ENCODE measurements at regions not wholly inside any gene's neighbourhood (a gene's known extent, or its start where the extent isn't known, plus 50 kb on each side); places are given as distances from the start of the nearest gene placed in this dataset.
"Not testable (repeated sequence)": the region's sequence is repeated elsewhere in the genome, so short reads cannot be mapped to it uniquely, and the experiment has no call there.

- no peak for DNase-seq
Measured at GRCh38 chr16:52309446-52310416, 237.2 kb downstream of the TOX3 start.

DNA sequence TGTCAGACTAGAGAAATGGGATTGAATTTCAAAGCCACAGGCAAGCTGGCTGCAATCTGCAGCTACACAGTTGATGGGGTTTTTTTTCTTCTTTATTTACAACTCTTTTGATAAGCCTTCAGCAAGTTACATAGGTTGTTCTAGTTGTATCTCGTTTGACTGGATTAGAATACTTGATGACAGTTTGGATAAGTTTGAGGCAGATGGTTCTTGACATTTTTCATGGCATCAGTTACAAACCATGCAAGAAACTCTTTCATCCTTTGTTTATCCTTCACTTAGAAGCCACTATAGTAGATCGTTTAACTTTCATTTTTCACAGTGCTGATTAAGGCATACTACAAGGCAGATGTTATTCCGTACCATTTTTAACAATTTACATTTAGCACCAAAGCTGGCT is 238.9 kb downstream of the TOX3 start:
- DNase-seq: no peak

GRCh38 chr16:52301026-52301425 is 245.9 kb downstream of the TOX3 start:
- no peak for DNase-seq

DNA sequence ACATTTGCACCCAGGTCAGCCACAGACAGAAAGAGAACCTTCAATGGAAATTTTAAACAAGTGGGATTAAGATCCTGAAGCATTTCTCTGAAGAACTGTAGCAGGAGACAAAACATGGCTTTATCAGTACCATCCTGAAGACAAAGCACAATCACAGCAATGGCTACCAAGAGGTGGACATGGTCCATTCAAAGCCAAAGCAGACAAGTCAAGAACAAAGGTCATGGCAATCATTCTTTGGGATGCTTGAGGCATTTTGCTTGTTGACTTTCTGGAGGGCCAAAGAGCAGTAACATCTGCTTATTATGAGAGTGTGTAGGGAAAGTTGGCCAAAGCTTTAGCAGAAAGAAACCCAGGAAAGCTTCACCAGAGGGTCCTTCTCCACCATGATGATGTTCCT is 248.2 kb downstream of the TOX3 start:
- no peak for DNase-seq

GRCh38 chr16:52296706-52297315 is 250.1 kb downstream of the TOX3 start:
- DNase-seq: not testable (repeated sequence)

DNA sequence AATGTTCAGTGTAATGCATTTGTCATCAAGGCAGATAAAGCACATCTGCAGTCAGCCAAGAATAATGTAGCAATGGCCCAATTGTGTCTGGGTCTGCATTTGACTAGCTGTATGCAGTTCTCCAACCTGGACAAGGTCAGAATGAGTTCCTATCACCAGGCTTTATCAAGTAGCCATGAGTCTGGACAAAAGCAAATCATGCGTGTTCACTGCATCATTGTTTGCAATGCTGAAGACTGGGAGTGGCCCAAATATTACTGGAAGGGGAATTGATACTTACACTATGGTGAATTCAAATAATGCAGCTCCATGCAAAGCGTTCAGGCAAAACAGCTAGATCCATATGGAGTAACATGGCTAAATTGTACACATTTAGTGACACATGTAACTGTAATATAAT is 250.9 kb downstream of the TOX3 start:
- DNase-seq: no peak

DNA sequence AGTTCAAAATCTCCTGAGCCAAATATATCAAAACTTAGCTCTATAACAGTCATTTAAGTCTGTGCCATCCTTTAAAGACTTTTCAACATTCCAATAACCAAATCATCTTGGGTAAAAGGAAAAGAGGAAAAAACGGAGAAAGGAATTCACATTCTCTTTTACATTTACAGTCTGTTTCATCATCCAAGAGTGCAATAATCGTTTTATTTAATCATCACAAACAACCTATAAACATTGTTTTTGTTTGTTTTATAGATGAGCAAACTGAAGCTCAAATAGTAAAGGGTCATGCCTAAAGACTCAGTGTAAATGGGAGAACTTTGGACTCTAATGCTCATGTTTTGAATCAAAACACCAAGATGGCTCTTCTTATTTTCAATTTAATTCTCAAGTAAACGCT is 252.3 kb downstream of the TOX3 start:
- DNase-seq: no peak

DNA sequence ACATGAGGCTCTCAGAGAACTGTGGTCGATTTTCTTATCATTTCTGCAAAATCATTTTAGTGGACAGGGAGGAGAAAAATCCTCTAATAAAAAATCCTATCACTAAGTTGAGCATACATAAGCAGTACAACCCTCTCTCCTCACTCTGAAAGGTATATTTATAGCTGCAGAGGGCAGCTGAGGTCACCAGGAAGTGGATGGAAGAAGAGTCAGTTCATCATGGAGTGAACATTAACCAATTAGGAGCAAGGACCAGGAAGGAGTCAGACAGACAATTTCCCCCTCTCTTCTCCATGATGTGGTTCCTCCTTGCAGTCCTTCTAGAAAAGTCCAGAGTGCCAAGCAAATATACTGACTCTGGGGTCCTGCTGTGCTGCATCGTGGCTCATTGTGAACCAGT is 253.7 kb downstream of the TOX3 start:
- DNase-seq: no peak

DNA sequence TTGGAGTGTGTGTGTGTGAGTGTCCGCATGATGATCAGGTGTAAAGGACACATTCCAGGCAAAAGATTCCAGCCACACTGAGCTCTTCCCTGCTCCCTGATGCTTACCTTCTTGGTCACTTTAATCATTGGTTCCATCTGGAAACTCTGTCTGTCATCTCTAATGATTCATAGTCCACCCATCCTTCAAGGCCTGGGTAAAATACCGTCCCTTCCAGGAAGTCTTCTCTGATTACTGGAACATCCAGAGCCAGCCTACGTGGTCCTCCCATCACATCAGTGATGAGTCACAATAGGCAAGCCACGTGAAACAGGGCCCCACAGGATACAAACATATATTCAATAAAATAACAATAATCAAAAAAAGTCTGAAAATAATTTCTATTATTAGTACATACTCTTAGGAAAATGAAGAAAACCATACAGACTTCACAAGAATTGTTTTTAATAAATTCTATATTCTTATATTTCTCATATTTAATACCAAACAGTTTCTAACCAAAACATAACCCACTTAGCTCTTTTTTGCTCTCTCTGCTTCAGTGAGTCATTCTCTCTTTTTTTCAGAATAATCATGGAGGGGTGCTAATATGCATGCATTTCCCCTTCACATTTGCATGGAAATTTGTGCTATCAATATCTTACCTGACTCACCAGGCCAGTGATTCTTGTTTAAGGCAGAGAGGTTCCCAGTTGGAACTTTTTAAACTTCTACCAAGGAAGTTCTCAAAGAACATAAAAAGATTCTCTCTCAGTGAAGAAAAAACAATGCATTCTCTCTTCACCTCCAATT is 263.2 kb downstream of the TOX3 start:
- DNase-seq: no peak

DNA sequence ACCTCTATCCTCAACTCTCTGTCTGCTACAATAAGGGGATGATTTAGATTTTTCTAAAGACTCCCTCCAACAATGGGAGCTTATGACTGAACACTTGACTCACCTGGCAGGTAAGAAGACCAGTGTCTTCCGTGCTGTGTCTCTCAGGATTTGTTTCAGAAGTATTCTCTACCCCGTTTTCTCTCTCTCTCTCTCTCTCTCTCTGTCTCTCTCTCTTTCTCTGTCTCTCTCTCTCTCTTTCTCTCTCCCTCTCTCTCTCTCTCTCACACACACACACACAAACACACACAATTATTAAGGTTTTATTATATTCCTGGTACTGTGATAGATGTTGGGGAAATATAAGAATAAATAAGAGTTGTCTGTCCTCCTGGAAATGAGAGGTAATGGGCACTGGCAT is 263.9 kb downstream of the TOX3 start:
- no peak for DNase-seq

DNA sequence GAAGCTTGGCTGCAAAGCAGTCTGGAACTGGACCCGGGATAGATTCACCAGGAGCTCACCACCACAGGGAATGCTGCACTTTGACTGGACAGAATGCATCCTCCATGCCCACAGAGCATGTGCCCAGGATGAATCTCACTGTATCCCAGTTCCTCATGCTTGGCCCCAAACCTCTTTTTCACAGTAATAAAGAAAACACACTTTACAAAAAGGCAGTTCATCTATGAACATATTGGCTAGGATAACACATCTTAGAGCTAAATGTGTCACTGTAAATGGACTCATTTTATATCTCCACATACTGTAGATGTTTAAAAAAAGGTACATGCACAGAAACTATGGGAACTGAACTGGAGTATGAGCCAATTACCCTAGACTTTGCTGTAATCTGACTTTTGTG is 266.9 kb downstream of the TOX3 start:
- no peak for DNase-seq

- DNase-seq: no peak
Measured at GRCh38 chr16:52271088-52271750, 275.7 kb downstream of the TOX3 start.

- no peak for DNase-seq
Measured at GRCh38 chr16:52265446-52265861, 281.5 kb downstream of the TOX3 start.

GRCh38 chr16:52257534-52257933 is 289.4 kb downstream of the TOX3 start:
- no peak for DNase-seq

DNA sequence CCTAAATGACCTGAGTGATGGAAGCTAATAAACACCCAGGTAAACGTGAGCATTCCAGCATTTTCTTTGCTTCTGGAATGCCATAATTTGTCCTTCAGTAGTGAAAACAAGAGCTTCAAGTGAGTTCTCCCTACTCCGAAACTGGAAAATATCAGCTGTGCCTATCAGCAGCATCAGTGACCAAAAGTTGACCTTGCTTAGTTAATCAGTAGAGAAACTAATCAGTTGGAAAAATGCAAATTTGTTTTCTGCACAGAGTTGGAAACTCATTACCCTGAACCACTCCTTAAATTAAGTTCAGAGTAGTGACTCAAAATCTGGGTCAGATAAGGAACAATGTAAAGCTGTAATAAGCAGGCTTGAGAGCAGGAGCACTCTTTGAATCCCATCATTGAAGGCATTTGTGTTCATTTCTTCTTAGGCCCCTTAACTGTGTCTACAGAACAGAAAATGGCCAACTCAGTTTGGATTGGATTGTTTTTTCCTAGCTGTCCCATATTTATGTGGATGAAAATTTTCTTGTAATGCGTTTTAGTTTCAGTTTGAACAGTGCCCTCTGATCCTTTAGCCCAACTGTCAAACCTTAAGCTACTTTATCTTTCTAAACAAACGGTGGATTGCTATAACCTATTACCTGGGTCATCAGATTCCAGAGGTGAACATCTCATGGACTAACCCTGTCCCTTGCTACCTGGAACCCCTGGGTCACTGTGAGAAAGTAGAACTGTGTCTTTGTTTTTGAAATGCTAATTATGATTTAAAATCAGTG is 290.4 kb downstream of the TOX3 start:
- DNase-seq: no peak

- no peak for DNase-seq
Measured at GRCh38 chr16:52254746-52255145, 292.2 kb downstream of the TOX3 start.

GRCh38 chr16:52252680-52253079 is 294.3 kb downstream of the TOX3 start:
- no peak for DNase-seq

DNA sequence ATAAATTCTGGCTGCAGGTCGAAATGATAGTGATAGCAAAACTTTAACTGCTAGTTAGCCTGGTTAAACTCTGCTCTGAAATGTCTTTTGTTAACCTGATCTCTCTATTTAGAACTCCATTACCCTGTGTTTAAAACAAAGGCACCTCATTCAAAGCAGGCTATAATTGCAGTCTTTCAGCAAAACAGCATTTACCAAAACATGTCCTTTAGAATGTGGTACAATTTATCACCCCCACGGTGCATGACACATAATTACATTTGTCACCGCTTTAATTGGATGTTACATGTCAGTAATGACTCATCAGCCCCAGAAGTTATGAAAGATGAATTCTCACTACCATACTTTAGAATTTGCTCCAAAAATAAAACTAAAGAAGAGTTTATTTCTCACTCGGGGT is 295.4 kb downstream of the TOX3 start:
- DNase-seq: no peak

DNA sequence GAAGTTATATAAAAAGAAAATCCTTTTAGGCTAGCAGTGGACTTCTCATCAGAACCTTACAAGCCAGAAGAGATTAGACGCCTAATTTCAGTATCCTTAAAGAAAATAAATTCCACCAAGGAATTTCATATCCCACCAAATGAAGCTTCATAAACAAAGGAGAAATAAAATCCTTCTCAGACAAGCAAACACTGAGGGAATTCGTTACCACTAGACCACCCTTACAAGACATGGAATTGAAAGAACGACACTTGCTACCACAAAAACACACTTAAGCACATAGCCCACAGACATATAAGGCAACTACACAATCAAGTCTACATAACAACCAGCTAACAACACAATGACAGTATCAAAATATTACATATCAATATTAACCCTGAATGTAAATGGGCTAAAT is 299.2 kb downstream of the TOX3 start:
- DNase-seq: no peak

GRCh38 chr16:52238710-52239109 is 308.2 kb downstream of the TOX3 start:
- no peak for DNase-seq

DNA sequence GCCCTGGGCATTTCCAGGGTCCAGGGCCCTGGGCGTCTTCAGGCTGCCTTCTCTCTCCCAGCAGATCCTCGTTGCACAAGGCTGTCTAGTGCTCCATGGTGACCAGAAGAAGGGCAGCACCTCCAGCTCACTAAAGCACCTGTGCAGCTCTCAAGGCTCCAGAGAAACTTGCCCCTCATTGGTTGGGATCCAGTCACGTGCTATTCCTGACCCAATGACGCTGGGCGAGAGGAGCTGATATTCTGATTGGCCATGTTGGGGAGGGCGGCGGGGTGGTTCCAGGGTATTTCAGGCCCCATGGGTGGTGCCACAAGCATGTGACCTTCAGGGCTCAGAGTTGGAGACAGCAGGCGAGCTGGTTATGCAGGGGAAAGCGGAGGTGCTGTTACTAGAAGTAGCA is 309.1 kb downstream of the TOX3 start:
- DNase-seq: no peak

DNA sequence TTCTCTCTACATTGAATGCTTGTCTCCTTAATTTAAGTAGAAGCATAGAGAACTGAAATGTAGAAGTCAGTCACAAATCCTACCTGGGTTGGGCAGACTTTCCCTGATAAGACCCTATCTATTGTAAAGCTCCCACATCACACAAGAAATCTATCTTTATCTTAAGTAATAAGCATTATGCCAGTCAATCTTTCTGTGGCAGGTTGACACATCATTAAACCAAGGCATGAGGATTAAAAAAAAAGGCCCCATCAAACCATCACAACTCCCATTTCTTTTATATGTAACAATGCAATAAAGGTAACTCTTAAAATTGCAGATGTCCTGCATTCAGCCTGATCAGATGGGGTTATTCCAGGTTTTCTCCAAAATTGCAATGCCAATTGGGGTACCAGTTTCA is 311.8 kb downstream of the TOX3 start:
- DNase-seq: no peak
